LHCN-M2 (cell line): ENCODE measurements at regions not wholly inside any gene's neighbourhood (a gene's known extent, or its start where the extent isn't known, plus 50 kb on each side); places are given as distances from the start of the nearest gene placed in this dataset.
"Not testable (repeated sequence)": the region's sequence is repeated elsewhere in the genome, so short reads cannot be mapped to it uniquely, and the experiment has no call there.

Experiments used
- DNase-seq: peaks from one replicate; pipeline ENCODE4 v3.0.0-alpha.2; 2012; ENCODE audit warnings: low read depth

- DNase-seq = peak; percentile 79
Measured at GRCh38 chr1:115182012-115182715, 92.9 kb upstream of the TSPAN2 start.

GRCh38 chr1:115181231-115181630, 91.9 kb upstream of the TSPAN2 start:
- DNase-seq = no peak

GRCh38 chr1:115179397-115180079, 90.2 kb upstream of the TSPAN2 start:
- peak; percentile 96 for DNase-seq

GRCh38 chr1:115176189-115176588, 86.9 kb upstream of the TSPAN2 start:
- DNase-seq = no peak

- DNase-seq = no peak
Measured at GRCh38 chr1:115175596-115175995, 86.3 kb upstream of the TSPAN2 start.

GRCh38 chr1:115173151-115173550, 83.8 kb upstream of the TSPAN2 start:
- peak; percentile 81 for DNase-seq

GRCh38 chr1:115172270-115172669, 83.0 kb upstream of the TSPAN2 start:
- no peak for DNase-seq

GRCh38 chr1:115170961-115171392, 81.7 kb upstream of the TSPAN2 start:
- no peak for DNase-seq

GRCh38 chr1:115170377-115170776, 81.1 kb upstream of the TSPAN2 start:
- DNase-seq = no peak

GRCh38 chr1:115168026-115168425, 78.7 kb upstream of the TSPAN2 start:
- no peak for DNase-seq

GRCh38 chr1:115166531-115167091, 77.3 kb upstream of the TSPAN2 start:
- DNase-seq = peak; percentile 68

GRCh38 chr1:115165776-115166175, 76.5 kb upstream of the TSPAN2 start:
- no peak for DNase-seq

- no peak for DNase-seq
Measured at GRCh38 chr1:115164940-115165705, 75.8 kb upstream of the TSPAN2 start.

- DNase-seq = peak; percentile 42
Measured at GRCh38 chr1:115164484-115164883, 75.2 kb upstream of the TSPAN2 start.

GRCh38 chr1:115160728-115161127, 71.4 kb upstream of the TSPAN2 start:
- no peak for DNase-seq

- DNase-seq = no peak
Measured at GRCh38 chr1:115159958-115160357, 70.7 kb upstream of the TSPAN2 start.

GRCh38 chr1:115158181-115158580, 68.9 kb upstream of the TSPAN2 start:
- peak; percentile 43 for DNase-seq

GRCh38 chr1:115156826-115157468, 67.6 kb upstream of the TSPAN2 start:
- DNase-seq = no peak

GRCh38 chr1:115153966-115154557, 64.8 kb upstream of the TSPAN2 start:
- no peak for DNase-seq

GRCh38 chr1:115147928-115148327, 58.6 kb upstream of the TSPAN2 start:
- DNase-seq = not testable (repeated sequence)

- DNase-seq = no peak
Measured at GRCh38 chr1:115145226-115145625, 55.9 kb upstream of the TSPAN2 start.
